ENCODE measurements at regions not wholly inside any gene's neighbourhood (a gene's known extent, or its start where the extent isn't known, plus 50 kb on each side); places are given as distances from the start of the nearest gene placed in this dataset.
A peak's percentile ranks its signal among the peaks of the same experiment; 100 is the strongest.

- TF ChIP-seq CTCF (IDR thresholded peaks at IDR 0.05; ENCODE audit: low read depth, low read length), result peak; percentile 91
- Histone ChIP-seq H3K36me3 (no peaks in the 10 kb centered on the region), H3K9me3 (ENCODE audit: severe bottlenecking) (no peaks in the 10 kb centered on the region), H3K27me3 (ENCODE audit: insufficient read depth, low read depth, severe bottlenecking) (peaks cover 72% of the 10 kb centered on the region), H3K27ac (no peak overlapping the region), H3K4me3 (ENCODE audit: low read depth, low read length) (no peak overlapping the region)
- peak; percentile 47 for DNase-seq
Measured at GRCh38 chr20:21615617-21616080, 89.8 kb upstream of the PAX1 start.

GRCh38 chr20:21614980-21615379 lies 90.5 kb upstream of the PAX1 start:
- Histone ChIP-seq H3K36me3 (no peaks in the 10 kb centered on the region), H3K27me3 (ENCODE audit: insufficient read depth, low read depth, severe bottlenecking) (peaks cover 75% of the 10 kb centered on the region), H3K9me3 (ENCODE audit: severe bottlenecking) (no peaks in the 10 kb centered on the region), H3K4me3 (ENCODE audit: low read depth, low read length) (no peak overlapping the region), H3K27ac (no peak overlapping the region)
- TF ChIP-seq CTCF (IDR thresholded peaks at IDR 0.05; ENCODE audit: low read depth, low read length), result no peak
- DNase-seq, result no peak

GRCh38 chr20:21613512-21613911 lies 92.0 kb upstream of the PAX1 start:
- TF ChIP-seq CTCF (IDR thresholded peaks at IDR 0.05; ENCODE audit: low read depth, low read length), result no peak
- Histone ChIP-seq H3K27me3 (ENCODE audit: insufficient read depth, low read depth, severe bottlenecking) (peaks cover 70% of the 10 kb centered on the region), H3K4me3 (ENCODE audit: low read depth, low read length) (no peak overlapping the region), H3K9me3 (ENCODE audit: severe bottlenecking) (no peaks in the 10 kb centered on the region), H3K27ac (no peak overlapping the region), H3K36me3 (no peaks in the 10 kb centered on the region)
- DNase-seq, result no peak

GRCh38 chr20:21609981-21610380 lies 95.5 kb upstream of the PAX1 start:
- Histone ChIP-seq H3K27me3 (ENCODE audit: insufficient read depth, low read depth, severe bottlenecking) (peaks cover 63% of the 10 kb centered on the region), H3K4me3 (ENCODE audit: low read depth, low read length) (no peak overlapping the region), H3K27ac (no peak overlapping the region), H3K9me3 (ENCODE audit: severe bottlenecking) (no peaks in the 10 kb centered on the region), H3K36me3 (no peaks in the 10 kb centered on the region)
- no peak for TF ChIP-seq CTCF (IDR thresholded peaks at IDR 0.05; ENCODE audit: low read depth, low read length)
- no peak for DNase-seq

GRCh38 chr20:21609221-21609620 lies 95.4 kb upstream of the NKX2-2 start:
- Histone ChIP-seq H3K27me3 (ENCODE audit: insufficient read depth, low read depth, severe bottlenecking) (peaks cover 62% of the 10 kb centered on the region), H3K4me3 (ENCODE audit: low read depth, low read length) (no peak overlapping the region), H3K27ac (no peak overlapping the region), H3K9me3 (ENCODE audit: severe bottlenecking) (no peaks in the 10 kb centered on the region), H3K36me3 (no peaks in the 10 kb centered on the region)
- no peak for TF ChIP-seq CTCF (IDR thresholded peaks at IDR 0.05; ENCODE audit: low read depth, low read length)
- DNase-seq, result no peak

GRCh38 chr20:21608777-21609176 lies 94.9 kb upstream of the NKX2-2 start:
- Histone ChIP-seq H3K4me3 (ENCODE audit: low read depth, low read length) (no peak overlapping the region), H3K27me3 (ENCODE audit: insufficient read depth, low read depth, severe bottlenecking) (peaks cover 60% of the 10 kb centered on the region), H3K36me3 (no peaks in the 10 kb centered on the region), H3K27ac (no peak overlapping the region), H3K9me3 (ENCODE audit: severe bottlenecking) (no peaks in the 10 kb centered on the region)
- no peak for TF ChIP-seq CTCF (IDR thresholded peaks at IDR 0.05; ENCODE audit: low read depth, low read length)
- no peak for DNase-seq
